ENCODE measurements at regions not wholly inside any gene's neighbourhood (a gene's known extent, or its start where the extent isn't known, plus 50 kb on each side); places are given as distances from the start of the nearest gene placed in this dataset.
"Not testable (repeated sequence)": the region's sequence is repeated elsewhere in the genome, so short reads cannot be mapped to it uniquely, and the experiment has no call there.

DNA sequence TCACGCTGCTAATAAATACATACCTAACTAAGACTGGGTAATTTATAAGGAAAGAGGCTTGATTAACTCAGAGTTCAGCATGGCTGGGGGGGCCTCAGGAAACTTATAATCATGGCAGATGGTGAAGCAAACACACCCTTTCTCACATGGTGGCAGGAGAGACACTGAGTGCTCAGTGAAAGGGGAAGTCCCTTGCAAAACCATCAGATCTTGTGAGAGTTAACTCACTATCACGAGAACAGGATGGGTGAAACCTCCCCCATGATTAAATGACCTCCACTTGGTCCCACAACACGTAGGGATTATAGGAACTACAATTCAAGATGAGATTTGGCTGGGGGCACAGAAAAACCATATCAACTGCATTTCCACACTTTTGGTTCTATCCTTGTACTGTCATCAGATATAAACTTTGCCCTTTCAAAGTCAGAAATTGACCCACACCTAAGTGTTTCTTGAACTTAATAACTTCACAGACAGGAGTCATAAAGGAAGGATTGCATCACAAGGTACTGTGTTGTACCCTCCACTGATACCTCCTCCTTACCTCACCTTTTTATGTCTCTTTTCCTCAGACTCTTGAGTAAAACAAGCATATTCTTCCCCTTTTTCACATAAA is 319.1 kb upstream of the PIK3R1 start:
- Histone ChIP-seq H3K4me1 (ENCODE audit: insufficient read depth) (no peaks in the 10 kb centered on the region), H3K36me3 (ENCODE audit: insufficient read depth) (no peaks in the 10 kb centered on the region), H3K27ac (ENCODE audit: low read depth) (no peak overlapping the region), H3K4me3 (ENCODE audit: low read depth, low read length) (no peak overlapping the region)
- 90% methylated on average over 3 of the region's 3 CpGs for WGBS
- DNase-seq (ENCODE audit: extremely low spot score): no peak

DNA sequence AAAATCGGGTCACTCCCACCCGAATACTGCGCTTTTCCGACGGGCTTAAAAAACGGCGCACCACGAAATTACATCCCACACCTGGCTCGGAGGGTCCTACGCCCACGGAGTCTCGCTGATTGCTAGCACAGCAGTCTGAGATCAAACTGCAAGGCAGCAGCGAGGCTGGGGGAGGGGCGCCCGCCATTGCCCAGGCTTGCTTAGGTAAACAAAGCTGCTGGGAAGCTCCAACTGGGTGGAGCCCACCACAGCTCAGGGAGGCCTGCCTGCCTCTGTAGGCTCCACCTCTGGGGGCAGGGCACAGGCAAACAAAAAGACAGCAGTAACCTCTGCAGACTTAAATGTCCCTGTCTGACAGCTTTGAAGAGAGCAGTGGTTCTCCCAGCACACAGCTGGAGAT is 325.7 kb upstream of the PIK3R1 start:
- not testable (repeated sequence) for DNase-seq (ENCODE audit: extremely low spot score); H3K4me1 ChIP-seq (ENCODE audit: insufficient read depth); H3K27ac ChIP-seq (ENCODE audit: low read depth); H3K36me3 ChIP-seq (ENCODE audit: insufficient read depth); H3K4me3 ChIP-seq (ENCODE audit: low read depth, low read length)
- 86% methylated on average over 11 of the region's 15 CpGs for WGBS

DNA sequence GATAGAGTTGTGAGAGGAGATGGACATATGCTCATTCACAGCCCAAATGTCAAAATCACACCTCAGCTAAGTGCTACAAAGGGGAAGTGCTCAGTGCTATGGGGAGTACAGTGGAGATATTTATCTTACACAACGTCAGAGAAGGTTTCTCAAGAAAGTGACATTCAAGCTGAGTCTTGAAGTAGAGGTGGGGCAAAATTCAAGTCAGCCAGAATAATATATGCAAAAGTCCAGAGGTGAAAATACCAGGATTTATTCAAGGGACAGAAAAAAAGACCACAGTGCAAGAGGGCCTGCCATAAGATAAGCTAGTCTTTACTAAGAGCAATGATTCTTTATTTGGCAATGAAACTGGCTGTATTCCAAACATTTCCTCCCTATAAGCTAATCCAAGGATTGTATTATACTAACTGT is 327.8 kb upstream of the PIK3R1 start:
- Histone ChIP-seq H3K27ac (ENCODE audit: low read depth) (no peak overlapping the region), H3K36me3 (ENCODE audit: insufficient read depth) (no peaks in the 10 kb centered on the region), H3K4me3 (ENCODE audit: low read depth, low read length) (no peak overlapping the region), H3K4me1 (ENCODE audit: insufficient read depth) (no peaks in the 10 kb centered on the region)
- 69% methylated on average over 1 of the region's 1 CpG for WGBS
- no peak for DNase-seq (ENCODE audit: extremely low spot score)

DNA sequence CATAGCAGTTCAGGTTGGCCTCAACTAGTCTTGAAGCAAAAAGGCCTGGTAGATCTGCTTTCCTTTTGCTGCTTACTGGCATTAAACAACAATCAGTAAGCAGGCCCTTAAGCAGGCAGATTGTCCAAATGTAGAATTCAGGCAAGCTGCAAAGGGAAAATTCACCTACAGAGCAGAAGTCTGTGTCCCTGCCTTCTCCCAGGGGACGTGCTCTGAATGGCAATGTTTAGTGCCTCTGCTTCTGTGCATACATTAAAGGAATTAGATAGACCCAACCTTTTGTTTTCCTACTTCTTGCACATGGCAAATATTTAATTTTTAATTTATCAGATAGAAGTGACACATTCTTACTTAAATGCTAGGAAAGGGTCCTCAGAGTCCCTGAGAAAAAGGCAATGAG is 328.8 kb upstream of the PIK3R1 start:
- Histone ChIP-seq H3K27ac (ENCODE audit: low read depth) (no peak overlapping the region), H3K36me3 (ENCODE audit: insufficient read depth) (no peaks in the 10 kb centered on the region), H3K4me3 (ENCODE audit: low read depth, low read length) (no peak overlapping the region), H3K4me1 (ENCODE audit: insufficient read depth) (no peaks in the 10 kb centered on the region)
- 91% methylated on average over 1 of the region's 1 CpG for WGBS
- no peak for DNase-seq (ENCODE audit: extremely low spot score)

DNA sequence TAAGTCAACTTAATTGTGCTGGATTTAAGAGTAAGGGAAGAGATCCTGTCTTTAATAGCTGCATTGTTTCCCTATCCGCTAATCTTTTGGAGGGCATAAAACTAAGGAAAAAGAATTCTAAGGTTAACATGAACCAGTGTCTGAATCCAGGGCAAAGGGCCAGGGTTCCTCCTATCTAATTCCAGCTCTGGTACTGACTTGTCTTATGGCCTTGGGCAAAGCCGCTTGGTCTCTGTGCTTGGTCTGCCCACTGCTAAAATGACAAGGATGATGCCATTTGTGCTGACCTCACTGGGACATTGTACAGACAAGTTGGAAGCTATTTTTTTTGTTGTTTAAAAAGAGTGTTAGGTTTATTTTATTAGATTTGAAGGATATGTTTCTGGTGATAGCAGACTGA is 334.7 kb upstream of the PIK3R1 start:
- no peaks in the 10 kb centered on the region for H3K36me3 ChIP-seq (ENCODE audit: insufficient read depth)
- H3K4me1 ChIP-seq (ENCODE audit: insufficient read depth): no peaks in the 10 kb centered on the region
- H3K4me3 ChIP-seq (ENCODE audit: low read depth, low read length): no peak overlapping the region
- no peak for DNase-seq (ENCODE audit: extremely low spot score)
- H3K27ac ChIP-seq (ENCODE audit: low read depth): no peak overlapping the region
- WGBS: 94% methylated on average over 2 of the region's 2 CpGs

DNA sequence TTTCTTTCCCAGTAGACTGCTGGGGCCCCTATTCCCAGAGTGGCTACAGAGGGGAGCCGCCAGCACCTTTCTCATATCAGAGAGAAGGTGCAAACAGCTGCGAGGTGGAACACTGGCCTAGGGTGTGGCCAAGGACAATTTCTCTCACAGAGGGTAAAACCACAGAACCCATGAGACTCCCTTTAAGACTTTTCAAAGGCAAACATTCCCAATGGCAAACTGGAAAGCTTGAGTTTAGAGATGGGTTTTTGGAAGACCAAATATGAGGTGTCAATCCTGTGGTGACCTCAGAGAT is 335.1 kb upstream of the PIK3R1 start:
- H3K36me3 ChIP-seq (ENCODE audit: insufficient read depth): no peaks in the 10 kb centered on the region
- H3K4me1 ChIP-seq (ENCODE audit: insufficient read depth): no peaks in the 10 kb centered on the region
- no peak overlapping the region for H3K27ac ChIP-seq (ENCODE audit: low read depth)
- WGBS: 83% methylated on average over 2 of the region's 2 CpGs
- no peak for DNase-seq (ENCODE audit: extremely low spot score)
- no peak overlapping the region for H3K4me3 ChIP-seq (ENCODE audit: low read depth, low read length)

DNA sequence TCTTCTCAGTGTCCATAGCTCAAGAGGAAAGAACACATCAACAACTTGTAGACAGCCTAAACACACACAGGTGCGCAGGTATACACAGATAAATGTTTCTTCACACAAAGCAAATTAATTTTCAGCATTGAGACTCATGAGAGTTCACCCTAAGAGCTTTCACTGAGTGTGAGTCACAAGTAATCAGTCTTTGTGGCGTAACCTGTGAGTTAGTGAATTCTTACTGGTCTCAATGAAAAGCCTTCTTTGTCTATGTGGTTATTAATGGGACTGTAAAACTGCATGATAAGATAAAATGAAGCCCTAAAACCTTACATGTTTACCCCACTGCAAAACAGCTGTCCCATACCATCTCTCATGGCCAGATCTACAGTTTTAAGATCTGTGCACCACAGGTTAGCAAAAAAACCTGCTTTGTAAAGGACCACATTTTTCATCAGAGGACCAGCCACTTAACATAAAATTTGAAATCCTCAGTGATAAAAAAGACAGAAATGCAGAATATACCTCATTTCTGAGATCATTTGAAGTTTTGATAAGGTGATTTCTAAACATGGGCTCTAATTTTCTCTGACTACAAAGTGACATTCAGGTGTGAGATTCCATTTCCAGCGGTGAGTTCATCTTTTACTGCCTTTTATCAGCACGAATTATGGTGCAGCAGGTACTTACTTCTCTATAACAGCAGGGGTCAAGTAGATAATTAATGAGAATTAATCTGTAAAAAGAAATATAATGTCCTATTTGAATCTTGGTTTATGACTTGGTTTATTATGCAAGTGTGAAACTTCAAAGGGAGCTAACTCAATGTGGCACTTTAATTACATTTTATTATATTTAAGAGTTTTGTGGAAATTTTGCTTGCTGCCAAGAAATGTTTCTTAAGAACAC is 335.7 kb upstream of the PIK3R1 start:
- Histone ChIP-seq H3K4me3 (ENCODE audit: low read depth, low read length) (no peak overlapping the region), H3K36me3 (ENCODE audit: insufficient read depth) (no peaks in the 10 kb centered on the region), H3K4me1 (ENCODE audit: insufficient read depth) (no peaks in the 10 kb centered on the region), H3K27ac (ENCODE audit: low read depth) (no peak overlapping the region)
- whole genome bisulfite sequencing: 69% methylated on average over 4 of the region's 4 CpGs
- DNase-seq (ENCODE audit: extremely low spot score): no peak

DNA sequence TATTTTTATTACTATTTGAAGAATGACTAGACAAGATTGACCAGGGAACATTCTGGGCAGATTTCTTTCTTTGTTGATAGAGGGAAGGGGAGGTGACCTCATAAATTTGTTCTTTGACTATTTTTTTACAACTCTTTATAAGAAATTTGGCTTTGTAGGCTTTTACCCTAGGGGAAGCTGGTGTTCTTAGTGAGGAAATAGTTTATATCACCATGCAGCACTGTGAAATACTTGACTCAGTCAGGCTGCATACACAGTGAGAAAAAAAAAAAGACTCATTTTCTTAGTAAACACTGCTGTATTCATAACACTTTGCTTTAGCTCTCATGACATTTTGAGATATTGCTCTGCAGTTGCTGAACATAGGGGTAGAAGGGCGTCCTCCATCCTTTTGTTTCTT is 336.6 kb upstream of the PIK3R1 start:
- Histone ChIP-seq H3K4me1 (ENCODE audit: insufficient read depth) (no peaks in the 10 kb centered on the region), H3K36me3 (ENCODE audit: insufficient read depth) (no peaks in the 10 kb centered on the region), H3K4me3 (ENCODE audit: low read depth, low read length) (no peak overlapping the region), H3K27ac (ENCODE audit: low read depth) (no peak overlapping the region)
- peak; percentile 61 for DNase-seq (ENCODE audit: extremely low spot score)
- 83% methylated on average over 1 of the region's 1 CpG for WGBS

DNA sequence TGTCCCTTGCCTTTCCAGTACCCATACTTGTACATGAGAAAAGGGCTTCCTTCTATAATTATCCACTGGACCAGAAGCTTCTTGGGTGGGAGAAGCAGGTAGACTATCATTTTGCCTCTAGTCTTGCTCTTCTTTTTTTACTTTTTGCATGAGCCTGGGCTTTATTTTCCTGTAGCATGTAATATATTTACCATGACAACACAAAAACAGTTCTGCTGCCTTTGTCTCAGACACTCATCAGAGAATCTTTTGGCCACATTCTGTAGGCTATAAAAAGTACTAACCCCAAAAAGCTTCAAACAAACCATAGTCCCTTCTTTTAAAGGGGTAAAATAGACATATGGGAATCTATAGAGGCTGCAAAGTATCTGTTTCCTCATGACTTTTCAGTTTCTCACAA is 339.2 kb upstream of the PIK3R1 start:
- no peak overlapping the region for H3K27ac ChIP-seq (ENCODE audit: low read depth)
- no peaks in the 10 kb centered on the region for H3K36me3 ChIP-seq (ENCODE audit: insufficient read depth)
- H3K4me1 ChIP-seq (ENCODE audit: insufficient read depth): no peaks in the 10 kb centered on the region
- no peak overlapping the region for H3K4me3 ChIP-seq (ENCODE audit: low read depth, low read length)
- DNase-seq (ENCODE audit: extremely low spot score): no peak

DNA sequence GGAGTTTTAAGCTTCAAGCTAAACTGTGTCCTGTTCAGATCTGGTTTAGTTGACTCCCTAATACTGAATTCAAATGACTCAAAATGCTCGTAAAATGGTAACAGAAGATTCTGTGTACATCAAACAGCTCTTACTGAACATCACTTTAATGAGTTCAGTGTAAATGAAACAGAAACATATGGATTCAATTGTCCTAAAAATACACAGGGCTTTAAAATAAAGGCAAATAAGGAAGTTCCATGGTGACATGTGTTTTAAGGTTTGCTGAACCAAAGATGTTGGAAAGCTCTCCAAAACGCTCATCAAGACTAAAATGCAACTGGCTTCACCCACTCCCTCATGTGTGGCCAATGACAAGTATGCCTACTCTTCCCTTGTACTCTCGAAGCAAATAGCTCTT is 340.0 kb upstream of the PIK3R1 start:
- no peaks in the 10 kb centered on the region for H3K4me1 ChIP-seq (ENCODE audit: insufficient read depth)
- no peak overlapping the region for H3K4me3 ChIP-seq (ENCODE audit: low read depth, low read length)
- no peaks in the 10 kb centered on the region for H3K36me3 ChIP-seq (ENCODE audit: insufficient read depth)
- no peak for DNase-seq (ENCODE audit: extremely low spot score)
- H3K27ac ChIP-seq (ENCODE audit: low read depth): no peak overlapping the region
- 83% methylated on average over 3 of the region's 3 CpGs for WGBS

DNA sequence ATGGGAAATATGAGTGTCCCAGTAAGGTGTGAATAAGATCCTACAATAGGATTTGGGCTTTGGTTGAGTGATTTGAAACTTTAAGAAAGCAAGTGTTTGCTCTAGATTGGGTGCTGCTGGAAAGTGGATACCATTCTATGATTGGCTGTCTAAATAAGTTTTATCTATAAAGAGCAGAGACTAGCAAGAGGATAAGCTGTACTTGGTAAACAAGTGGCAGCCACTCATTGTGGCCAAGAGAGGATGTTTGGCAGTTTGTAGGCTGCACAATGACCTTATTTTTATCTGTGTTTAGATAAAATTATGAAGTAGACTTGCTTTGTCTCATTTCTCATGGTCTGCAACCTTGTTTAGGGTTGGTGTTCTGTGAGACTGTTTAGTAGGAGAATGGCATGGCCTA is 341.6 kb upstream of the PIK3R1 start:
- no peak overlapping the region for H3K4me3 ChIP-seq (ENCODE audit: low read depth, low read length)
- no peaks in the 10 kb centered on the region for H3K36me3 ChIP-seq (ENCODE audit: insufficient read depth)
- DNase-seq (ENCODE audit: extremely low spot score): no peak
- H3K27ac ChIP-seq (ENCODE audit: low read depth): no peak overlapping the region
- no peaks in the 10 kb centered on the region for H3K4me1 ChIP-seq (ENCODE audit: insufficient read depth)

DNA sequence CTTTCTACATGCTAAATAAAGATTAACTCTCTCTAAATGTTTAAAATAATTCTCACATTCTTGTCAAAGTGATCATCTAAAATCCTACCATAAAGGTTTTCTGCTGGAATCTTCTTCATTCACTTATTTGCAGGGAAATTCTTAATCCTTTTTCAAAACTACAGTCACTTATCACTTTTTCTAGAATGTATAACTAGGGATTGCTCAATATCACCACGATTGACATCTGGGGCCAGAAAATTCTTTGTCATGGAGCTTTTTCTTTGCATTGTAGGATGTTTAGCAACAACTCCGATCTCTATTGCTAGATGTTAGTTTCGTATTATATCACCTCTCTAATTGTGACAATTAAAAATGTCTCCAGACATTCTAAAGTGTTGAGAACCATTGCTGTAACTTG is 344.9 kb upstream of the PIK3R1 start:
- 78% methylated on average over 3 of the region's 3 CpGs for WGBS
- DNase-seq (ENCODE audit: extremely low spot score): no peak

DNA sequence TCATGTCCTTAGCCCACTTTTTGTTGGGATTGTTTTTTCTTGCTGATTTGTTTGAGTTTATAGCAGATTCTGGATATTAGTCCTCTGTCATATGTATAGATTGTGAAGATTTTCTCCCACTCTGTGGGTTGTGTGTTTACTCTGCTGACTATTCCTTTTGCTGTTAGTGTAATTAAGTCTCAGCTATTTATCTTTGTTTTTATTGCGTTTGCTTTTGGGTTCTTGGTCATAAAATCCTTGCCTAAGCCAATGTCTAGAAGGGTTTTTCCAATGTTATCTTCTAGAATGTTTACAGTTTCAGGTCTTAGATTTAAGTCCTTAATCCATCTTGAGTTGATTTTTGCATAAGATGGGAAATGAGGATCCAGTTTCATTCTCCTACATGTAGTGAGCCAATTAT is 351.2 kb upstream of the PIK3R1 start:
- not testable (repeated sequence) for H3K4me3 ChIP-seq (ENCODE audit: low read depth, low read length); H3K36me3 ChIP-seq (ENCODE audit: insufficient read depth); DNase-seq (ENCODE audit: extremely low spot score); H3K4me1 ChIP-seq (ENCODE audit: insufficient read depth); H3K27ac ChIP-seq (ENCODE audit: low read depth)
- 38% methylated on average over 1 of the region's 1 CpG for WGBS

More for the DNA sequence above, 344.9 kb upstream of the PIK3R1 start:
- no peaks in the 10 kb centered on the region for H3K4me1 ChIP-seq (ENCODE audit: insufficient read depth)
- H3K27ac ChIP-seq (ENCODE audit: low read depth): no peak overlapping the region
- H3K4me3 ChIP-seq (ENCODE audit: low read depth, low read length): no peak overlapping the region
- H3K36me3 ChIP-seq (ENCODE audit: insufficient read depth): no peaks in the 10 kb centered on the region

DNA sequence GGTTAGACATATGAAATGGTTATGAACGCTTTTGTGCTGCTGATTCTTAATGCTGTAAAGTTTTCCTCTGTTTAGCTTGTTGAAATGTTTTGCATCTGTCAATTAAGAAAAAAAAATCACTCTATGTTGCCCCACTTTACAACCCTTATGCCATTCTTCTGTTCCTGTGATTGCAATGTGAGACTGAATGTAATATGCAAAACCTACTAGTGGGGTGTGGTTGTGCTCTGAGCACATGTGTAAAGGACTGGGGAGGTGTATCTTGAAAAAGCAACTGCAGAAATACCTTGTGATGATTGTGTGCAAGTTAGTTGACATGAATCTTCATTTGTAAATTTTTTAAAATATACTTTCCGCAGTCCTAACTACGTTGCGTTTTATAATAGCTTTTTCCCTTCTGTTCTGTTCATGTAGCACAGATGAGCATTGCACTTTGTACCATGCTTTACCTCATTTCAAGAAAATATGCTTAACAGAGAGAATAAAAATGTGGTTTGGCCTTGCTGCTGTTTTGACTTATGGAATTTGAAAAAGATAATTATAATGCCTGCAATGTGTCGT is 357.0 kb upstream of the PIK3R1 start:
- H3K4me1 ChIP-seq (ENCODE audit: insufficient read depth): no peaks in the 10 kb centered on the region
- WGBS: 96% methylated on average over 5 of the region's 5 CpGs
- DNase-seq (ENCODE audit: extremely low spot score): no peak
- H3K4me3 ChIP-seq (ENCODE audit: low read depth, low read length): no peak overlapping the region
- H3K27ac ChIP-seq (ENCODE audit: low read depth): no peak overlapping the region
- H3K36me3 ChIP-seq (ENCODE audit: insufficient read depth): no peaks in the 10 kb centered on the region

Data from urinary bladder (tissue), 3 donors.